Cerebellar cortex (tissue), 1 donor: ENCODE measurements at regions not wholly inside any gene's neighbourhood (a gene's known extent, or its start where the extent isn't known, plus 50 kb on each side); places are given as distances from the start of the nearest gene placed in this dataset.

Experiments
- DNase-seq: peaks from one replicate; pipeline ENCODE4 v3.0.0-alpha.2; 2015; ENCODE audit warnings: low spot score

GRCh38 chr7:118080947-118081346 is 103.0 kb upstream of the LSM8 start:
- no peak for DNase-seq

DNA sequence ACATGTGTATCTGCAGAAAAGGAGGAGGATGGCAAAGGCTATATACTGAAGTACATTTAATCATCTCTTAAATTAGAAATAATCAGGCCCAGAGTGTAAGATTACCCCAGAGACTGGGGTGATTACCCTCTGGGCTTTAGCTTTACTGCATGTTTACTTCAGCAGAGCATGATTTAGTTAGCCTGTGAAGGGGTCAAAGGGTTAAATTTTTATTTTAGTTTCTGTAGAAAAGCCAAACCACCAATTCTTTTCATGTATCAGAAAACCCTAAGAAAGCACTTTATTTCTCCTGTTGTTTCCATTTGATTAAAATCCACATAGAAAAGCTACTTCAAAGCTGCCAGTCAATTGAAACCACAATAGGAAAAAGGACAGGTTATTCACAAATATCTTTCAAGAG is 101.5 kb upstream of the LSM8 start:
- DNase-seq: no peak

DNA sequence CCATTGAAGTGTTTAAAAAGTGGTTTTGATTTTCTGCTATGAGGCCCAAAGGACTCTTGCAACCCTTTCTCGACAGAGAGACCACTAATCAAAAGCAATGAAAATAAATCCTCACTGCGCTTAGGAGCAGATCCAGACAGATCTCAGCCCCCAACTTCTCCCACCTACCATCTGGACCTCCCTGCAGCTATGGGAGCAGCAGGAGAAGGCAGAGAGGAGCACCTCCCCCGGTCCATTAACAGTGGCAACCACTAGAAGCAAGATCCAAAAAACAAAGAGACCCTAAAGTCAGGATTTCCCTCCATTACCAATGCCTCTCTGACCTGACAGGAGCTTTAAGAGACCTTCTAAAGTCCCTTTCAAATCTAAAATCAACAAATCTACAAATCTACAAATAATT is 99.0 kb upstream of the LSM8 start:
- DNase-seq: no peak

DNA sequence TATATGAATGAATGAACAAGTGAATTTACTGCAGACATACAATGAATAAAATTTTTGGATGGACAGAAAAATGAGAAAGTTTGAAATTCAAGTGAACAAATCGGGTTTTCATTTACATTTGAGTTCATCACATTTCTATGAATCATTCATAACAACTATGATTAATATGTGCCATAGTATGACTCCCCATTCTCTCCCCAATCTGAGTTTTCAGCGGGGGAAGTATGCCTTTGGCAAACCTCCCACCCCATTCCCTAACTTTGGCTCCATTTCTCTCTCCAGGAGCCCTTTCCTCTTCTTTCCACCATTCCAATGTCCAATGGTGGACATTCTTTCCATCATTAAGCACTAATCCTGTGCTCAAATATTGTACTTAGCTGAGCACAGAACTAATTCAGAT is 96.8 kb upstream of the LSM8 start:
- DNase-seq: no peak

DNA sequence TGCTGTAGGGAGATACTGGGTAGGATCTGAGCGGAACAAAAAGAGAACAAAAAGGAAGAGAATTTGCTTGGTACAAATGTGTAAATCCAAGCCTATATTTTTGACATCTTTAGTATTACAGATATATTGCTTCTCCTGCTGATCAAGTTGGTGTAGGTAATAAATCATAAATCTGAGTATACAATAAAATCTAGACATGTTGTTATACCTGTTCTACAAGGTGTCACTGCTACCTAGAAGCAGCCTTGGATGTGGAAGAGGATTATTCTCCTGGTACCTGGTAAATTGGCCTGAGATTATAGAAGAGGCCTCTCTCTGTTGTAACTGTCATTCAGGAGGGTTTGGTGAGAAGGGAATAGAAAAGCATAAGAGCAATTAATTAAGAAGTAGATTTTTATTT is 89.9 kb upstream of the LSM8 start:
- no peak for DNase-seq

GRCh38 chr7:118104812-118105441 is 79.0 kb upstream of the LSM8 start:
- peak; percentile 53 for DNase-seq

DNA sequence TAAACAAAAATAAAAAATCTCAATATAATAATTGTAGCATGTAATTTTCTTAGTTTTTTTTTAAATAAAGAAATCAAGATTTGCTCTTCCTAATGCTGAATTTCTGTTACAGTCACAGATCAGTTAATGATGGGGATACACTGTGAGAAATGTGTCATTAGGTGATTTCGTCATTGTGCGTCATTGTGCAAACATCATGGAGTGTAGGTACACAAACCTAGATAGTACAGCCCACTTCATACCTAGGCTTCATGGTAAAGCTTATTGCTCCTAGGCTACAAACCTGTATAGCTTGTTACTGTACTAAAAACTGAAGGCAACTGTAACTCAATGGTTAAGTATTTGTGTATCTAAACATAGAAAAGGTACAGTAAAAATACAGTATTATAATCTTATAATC is 74.4 kb upstream of the LSM8 start:
- no peak for DNase-seq

DNA sequence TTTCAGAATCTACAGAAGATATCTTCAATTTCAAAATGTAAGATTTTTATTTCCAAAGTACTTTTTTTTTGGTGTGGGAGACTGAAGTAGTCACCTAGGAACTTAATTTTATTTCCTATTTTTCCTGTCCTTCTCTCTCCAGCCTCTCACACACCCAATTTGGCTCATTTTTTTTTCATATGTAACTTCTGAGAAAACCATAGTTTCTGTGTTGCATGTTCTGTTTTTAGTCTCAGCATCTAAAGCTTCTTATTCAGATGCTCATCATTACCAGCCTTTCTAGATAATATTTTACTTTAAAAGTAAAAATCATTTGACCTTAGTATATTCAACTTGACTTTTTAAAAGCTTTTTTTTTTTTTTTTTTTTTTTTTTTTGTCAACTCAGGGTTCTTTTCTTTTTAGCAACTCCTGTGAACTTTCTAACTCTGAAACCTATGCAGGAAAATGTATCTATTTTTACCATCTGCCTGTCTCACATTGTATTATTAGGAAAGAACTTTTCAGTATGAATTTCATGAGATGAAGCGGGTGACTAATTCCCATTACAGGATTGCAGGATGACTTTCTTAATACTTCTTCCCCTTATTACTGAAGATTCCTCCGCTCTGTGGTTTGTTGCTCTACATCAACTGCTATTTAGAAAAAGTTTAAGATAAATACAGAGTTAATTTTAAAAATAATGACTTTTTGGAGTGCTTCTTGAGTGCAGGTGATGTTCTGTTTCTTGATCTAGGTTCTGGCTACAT is 73.6 kb upstream of the LSM8 start:
- DNase-seq: no peak

GRCh38 chr7:118111347-118111746 is 72.6 kb upstream of the LSM8 start:
- DNase-seq: no peak

- no peak for DNase-seq
Measured at GRCh38 chr7:118114175-118114574, 69.8 kb upstream of the LSM8 start.

DNA sequence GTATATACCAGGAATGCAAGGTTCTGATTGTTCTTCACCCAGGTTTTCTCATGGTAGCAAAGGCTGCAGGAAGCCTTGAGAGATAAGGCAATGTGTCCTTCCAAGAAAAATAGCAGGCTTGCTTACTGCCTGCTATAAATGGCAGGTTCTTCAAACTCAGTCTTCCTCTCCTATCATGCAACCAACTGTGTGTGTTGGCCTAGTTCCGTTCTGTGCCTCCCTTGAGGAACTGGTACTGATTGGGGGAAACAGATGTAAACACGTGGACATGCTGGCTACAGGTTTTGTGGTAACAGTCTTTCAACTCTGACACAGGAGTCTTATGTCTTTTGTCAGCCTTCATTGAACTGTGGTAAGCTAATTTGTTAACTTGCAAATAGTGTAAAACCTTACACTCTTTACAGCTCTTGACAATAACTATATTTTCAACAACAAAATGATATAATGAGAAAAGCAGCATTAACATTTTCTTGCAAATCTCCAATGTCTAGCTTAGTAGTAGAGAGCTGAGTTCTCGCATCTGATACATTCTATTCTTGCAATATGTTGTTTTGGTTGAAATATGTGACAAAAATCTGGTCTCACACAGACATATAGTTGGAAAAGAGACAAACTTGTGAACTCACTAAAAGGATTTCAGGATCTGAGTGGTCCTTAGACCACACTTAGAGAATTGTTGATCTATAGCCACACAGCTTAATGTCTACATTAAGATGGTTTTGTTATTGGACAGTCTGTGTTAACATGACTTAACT is 54.7 kb upstream of the LSM8 start:
- no peak for DNase-seq

GRCh38 chr7:118132764-118133163 is 51.2 kb upstream of the LSM8 start:
- no peak for DNase-seq
